ENCODE measurements at regions not wholly inside any gene's neighbourhood (a gene's known extent, or its start where the extent isn't known, plus 50 kb on each side); places are given as distances from the start of the nearest gene placed in this dataset.
"Not testable (repeated sequence)": the region's sequence is repeated elsewhere in the genome, so short reads cannot be mapped to it uniquely, and the experiment has no call there.

DNA sequence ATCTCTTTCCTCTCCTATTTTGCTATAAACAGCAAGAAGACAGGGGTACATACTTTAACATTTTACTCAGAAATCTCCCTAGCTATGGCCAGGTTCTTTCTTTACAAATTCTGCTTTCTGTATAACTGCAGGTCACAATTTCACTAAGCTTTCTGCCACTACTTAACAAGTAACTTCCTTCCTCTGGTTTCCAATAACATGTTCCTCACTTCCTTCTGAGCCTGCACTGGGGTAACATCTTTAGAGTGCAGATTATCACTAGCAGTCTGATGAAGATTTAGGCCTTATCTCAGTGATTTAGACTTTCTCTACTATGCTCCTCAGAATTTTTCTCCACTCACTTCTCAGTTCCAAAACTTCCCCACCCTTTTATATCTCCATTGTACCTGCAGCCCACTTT lies 1930.5 kb upstream of the AGA start:
- no peaks in the 10 kb centered on the region for H3K27me3 Mint-ChIP-seq (ENCODE audit: unreplicated experiment)
- no peak for DNase-seq (ENCODE audit: low spot score)
- H3K27ac Mint-ChIP-seq (ENCODE audit: unreplicated experiment) = no peak overlapping the region
- TF ChIP-seq, protein P1, sequence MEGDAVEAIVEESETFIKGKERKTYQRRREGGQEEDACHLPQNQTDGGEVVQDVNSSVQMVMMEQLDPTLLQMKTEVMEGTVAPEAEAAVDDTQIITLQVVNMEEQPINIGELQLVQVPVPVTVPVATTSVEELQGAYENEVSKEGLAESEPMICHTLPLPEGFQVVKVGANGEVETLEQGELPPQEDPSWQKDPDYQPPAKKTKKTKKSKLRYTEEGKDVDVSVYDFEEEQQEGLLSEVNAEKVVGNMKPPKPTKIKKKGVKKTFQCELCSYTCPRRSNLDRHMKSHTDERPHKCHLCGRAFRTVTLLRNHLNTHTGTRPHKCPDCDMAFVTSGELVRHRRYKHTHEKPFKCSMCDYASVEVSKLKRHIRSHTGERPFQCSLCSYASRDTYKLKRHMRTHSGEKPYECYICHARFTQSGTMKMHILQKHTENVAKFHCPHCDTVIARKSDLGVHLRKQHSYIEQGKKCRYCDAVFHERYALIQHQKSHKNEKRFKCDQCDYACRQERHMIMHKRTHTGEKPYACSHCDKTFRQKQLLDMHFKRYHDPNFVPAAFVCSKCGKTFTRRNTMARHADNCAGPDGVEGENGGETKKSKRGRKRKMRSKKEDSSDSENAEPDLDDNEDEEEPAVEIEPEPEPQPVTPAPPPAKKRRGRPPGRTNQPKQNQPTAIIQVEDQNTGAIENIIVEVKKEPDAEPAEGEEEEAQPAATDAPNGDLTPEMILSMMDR (IDR thresholded peaks at IDR 0.05; ENCODE audit: unreplicated experiment) = no peak
- H3K9me3 Mint-ChIP-seq (ENCODE audit: unreplicated experiment) = no peaks in the 10 kb centered on the region
- H3K4me1 Mint-ChIP-seq (ENCODE audit: unreplicated experiment) = peaks cover 8% of the 10 kb centered on the region
- H3K4me3 Mint-ChIP-seq (ENCODE audit: unreplicated experiment) = no peak overlapping the region
- no peaks in the 10 kb centered on the region for H3K36me3 Mint-ChIP-seq (ENCODE audit: low read depth, unreplicated experiment)

DNA sequence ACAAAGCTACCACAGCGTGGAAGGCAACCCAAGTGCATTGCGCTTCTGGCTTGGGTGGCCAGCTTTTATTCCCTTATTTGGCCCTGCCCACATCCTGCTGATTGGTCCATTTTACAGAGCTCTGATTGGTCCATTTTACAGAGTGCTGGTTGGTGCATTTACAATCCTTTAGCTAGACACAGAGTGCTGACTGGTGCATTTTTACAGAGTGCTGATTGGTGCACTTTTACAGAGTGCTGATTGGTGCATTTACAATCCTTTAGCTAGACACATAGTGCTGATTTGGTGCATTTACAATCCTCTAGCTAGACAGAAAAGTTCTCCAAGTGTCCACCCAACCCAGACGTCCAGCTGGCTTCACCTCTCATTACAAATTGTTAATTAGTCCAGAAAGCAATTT lies 1936.6 kb upstream of the AGA start:
- not testable (repeated sequence) for H3K27ac Mint-ChIP-seq (ENCODE audit: unreplicated experiment); DNase-seq (ENCODE audit: low spot score); H3K4me1 Mint-ChIP-seq (ENCODE audit: unreplicated experiment); H3K27me3 Mint-ChIP-seq (ENCODE audit: unreplicated experiment); H3K9me3 Mint-ChIP-seq (ENCODE audit: unreplicated experiment); H3K36me3 Mint-ChIP-seq (ENCODE audit: low read depth, unreplicated experiment); H3K4me3 Mint-ChIP-seq (ENCODE audit: unreplicated experiment)

DNA sequence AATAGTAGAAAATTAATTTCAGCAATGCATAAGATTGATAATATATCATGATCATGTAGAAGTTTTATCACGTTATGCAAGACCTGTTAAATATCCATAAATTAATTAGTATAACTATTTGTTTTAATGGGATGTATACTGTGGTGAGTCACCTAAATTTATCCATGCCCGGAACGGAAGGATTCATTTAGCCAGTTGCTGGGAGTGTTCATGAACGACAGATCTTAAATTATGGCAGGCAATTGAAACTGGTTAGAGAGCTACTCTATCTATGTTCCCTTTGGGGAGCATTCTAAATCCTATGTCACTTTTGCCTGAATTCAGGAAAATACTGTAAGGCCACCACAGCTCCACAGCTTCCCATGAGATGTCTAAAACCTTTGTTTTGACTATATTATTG lies 1950.5 kb upstream of the AGA start:
- Mint-ChIP-seq H3K4me1 (ENCODE audit: unreplicated experiment) (no peaks in the 10 kb centered on the region), H3K4me3 (ENCODE audit: unreplicated experiment) (no peak overlapping the region), H3K27ac (ENCODE audit: unreplicated experiment) (no peak overlapping the region), H3K27me3 (ENCODE audit: unreplicated experiment) (no peaks in the 10 kb centered on the region), H3K9me3 (ENCODE audit: unreplicated experiment) (no peaks in the 10 kb centered on the region), H3K36me3 (ENCODE audit: low read depth, unreplicated experiment) (no peaks in the 10 kb centered on the region)
- no peak for DNase-seq (ENCODE audit: low spot score)
- TF ChIP-seq, protein P1 (IDR thresholded peaks at IDR 0.05; ENCODE audit: unreplicated experiment) = no peak

DNA sequence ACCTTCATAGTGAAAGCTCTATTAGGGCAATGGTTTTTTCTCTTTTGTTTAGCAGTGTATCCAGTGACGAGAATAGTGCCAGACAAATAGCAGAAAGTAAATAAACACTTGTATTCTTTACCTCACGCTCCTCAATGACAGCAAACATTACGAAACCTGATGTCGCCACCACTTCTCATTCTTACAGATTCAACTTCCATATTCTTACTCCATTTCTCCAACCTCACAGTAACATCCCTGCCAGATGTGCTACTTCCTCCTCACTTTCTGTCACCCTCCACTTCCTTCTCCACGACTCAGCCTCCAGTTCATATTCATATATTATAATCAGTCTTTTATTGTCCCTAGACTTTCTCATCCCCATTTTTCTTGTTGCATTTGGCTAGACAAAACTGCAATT lies 1956.2 kb upstream of the AGA start:
- no peak overlapping the region for H3K4me3 Mint-ChIP-seq (ENCODE audit: unreplicated experiment)
- H3K36me3 Mint-ChIP-seq (ENCODE audit: low read depth, unreplicated experiment) = no peaks in the 10 kb centered on the region
- no peak overlapping the region for H3K27ac Mint-ChIP-seq (ENCODE audit: unreplicated experiment)
- peaks cover 2% of the 10 kb centered on the region for H3K4me1 Mint-ChIP-seq (ENCODE audit: unreplicated experiment)
- no peaks in the 10 kb centered on the region for H3K27me3 Mint-ChIP-seq (ENCODE audit: unreplicated experiment)
- TF ChIP-seq, protein P1 (IDR thresholded peaks at IDR 0.05; ENCODE audit: unreplicated experiment) = no peak
- H3K9me3 Mint-ChIP-seq (ENCODE audit: unreplicated experiment) = no peaks in the 10 kb centered on the region
- no peak for DNase-seq (ENCODE audit: low spot score)

DNA sequence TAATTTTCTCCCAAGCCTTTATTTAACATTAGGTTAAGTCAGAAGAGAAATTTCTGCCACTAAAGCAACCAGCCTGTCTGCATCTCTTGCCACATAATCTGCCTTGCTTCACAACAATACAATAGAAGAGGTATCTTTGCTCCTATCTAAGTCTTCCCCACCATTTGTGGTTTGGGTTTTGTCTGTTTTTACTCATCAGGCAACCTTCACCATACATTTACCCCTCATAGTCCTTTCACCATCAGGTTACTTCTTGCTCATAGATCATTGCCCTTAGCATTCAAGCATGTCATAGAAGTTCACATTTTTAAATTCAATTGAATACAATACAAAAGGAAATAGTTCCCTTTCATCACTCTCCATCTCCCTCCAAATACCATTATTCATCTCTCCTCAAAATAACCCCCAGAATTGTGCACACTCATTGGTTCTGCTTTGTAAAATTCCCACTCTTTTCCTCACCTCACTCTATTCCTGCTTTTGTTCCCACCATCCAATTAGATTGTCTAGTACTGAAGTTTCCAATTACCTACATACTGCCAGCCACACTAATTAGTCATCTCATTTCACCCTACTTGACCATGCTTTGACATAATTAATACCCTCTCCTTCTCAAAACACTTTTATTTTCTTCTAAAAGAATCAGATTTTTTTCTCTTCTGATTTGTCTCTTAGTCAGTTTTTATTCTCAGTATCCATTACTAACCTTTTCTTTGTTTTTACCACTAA lies 1957.0 kb upstream of the AGA start:
- TF ChIP-seq, protein P1 (IDR thresholded peaks at IDR 0.05; ENCODE audit: unreplicated experiment) = no peak
- H3K36me3 Mint-ChIP-seq (ENCODE audit: low read depth, unreplicated experiment) = no peaks in the 10 kb centered on the region
- no peak overlapping the region for H3K4me3 Mint-ChIP-seq (ENCODE audit: unreplicated experiment)
- no peak for DNase-seq (ENCODE audit: low spot score)
- no peak overlapping the region for H3K27ac Mint-ChIP-seq (ENCODE audit: unreplicated experiment)
- peaks cover 2% of the 10 kb centered on the region for H3K4me1 Mint-ChIP-seq (ENCODE audit: unreplicated experiment)
- no peaks in the 10 kb centered on the region for H3K27me3 Mint-ChIP-seq (ENCODE audit: unreplicated experiment)
- H3K9me3 Mint-ChIP-seq (ENCODE audit: unreplicated experiment) = no peaks in the 10 kb centered on the region

Measured in endothelial cell (in vitro differentiated cells).